ENCODE measurements at regions not wholly inside any gene's neighbourhood (a gene's known extent, or its start where the extent isn't known, plus 50 kb on each side); places are given as distances from the start of the nearest gene placed in this dataset.

GRCh38 chr15:95286352-95286880 lies 1044.1 kb upstream of the NR2F2 start:
- DNase-seq = no peak
- ATAC-seq = no peak

GRCh38 chr15:95287720-95288103 lies 1042.8 kb upstream of the NR2F2 start:
- ATAC-seq = no peak

GRCh38 chr15:95288626-95289025 lies 1041.9 kb upstream of the NR2F2 start:
- ATAC-seq (no peak), DNase-seq (no peak)

More at GRCh38 chr15:95287720-95288103, 1042.8 kb upstream of the NR2F2 start:
- no peak for DNase-seq

GRCh38 chr15:95290176-95290974 lies 1040.1 kb upstream of the NR2F2 start:
- DNase-seq = no peak
- no peak for ATAC-seq

- ATAC-seq = no peak
- DNase-seq = no peak
These were observed 1038.5 kb upstream of the NR2F2 start for GRCh38 chr15:95291898-95292472.

DNA sequence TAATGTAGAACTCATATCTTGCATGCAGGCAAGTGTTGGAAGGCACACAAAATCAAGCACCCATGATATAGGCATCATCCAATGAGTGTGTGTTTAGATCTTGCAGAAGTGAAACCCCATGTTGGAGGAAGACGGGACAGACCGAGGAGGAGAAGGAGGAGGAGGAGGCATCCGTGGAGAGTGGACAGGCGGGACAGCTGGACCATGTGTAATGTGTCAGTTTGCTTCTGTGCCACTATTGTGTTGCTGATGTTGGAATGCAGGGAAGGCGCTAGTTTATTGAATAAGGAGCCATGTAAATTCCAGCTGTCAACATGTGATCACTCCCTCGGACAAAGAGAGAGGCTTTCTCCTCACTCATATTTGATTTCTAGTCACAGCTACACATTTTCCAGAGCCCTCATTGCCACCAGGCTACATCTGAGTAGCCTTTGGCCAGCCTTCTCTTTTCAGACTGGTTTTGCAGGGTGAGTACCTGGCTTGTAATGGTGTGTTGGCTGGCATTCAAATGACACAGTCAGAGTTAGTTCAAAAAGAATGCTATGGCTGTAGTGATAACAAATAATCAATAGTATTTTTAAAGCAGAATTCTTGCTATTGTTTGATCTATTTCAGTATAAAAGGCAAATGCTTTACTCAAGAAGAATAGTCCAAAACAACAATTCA lies 1037.6 kb upstream of the NR2F2 start:
- no peak for ATAC-seq
- DNase-seq = no peak

DNA sequence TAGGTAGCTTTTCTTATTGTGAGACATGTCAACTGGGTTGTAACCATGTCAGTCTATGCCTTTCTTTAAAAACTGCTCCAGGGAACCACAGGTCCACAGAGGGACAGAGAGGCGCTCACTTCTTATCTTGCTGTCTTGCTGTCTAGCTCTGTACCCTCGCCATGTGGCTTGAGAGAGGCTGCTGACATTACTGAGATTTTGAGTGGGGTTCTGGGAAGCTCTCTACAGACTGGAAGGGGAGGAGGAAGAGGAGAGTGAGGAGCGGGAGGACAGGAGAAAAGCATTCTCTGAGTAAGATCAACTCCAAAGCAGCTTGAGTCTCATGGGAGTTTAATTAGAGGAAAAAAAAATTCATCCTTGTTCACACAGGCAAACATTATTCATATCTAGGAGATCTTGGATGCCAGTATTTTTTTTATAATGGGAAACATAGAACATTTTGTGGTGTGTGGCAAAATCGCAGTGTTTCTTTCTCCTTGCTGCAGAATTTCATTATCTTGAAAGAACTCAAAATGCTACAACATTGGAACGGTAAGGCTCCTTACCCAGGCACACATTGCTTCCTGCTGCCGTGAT lies 1037.0 kb upstream of the NR2F2 start:
- no peak for ATAC-seq
- no peak for DNase-seq

DNA sequence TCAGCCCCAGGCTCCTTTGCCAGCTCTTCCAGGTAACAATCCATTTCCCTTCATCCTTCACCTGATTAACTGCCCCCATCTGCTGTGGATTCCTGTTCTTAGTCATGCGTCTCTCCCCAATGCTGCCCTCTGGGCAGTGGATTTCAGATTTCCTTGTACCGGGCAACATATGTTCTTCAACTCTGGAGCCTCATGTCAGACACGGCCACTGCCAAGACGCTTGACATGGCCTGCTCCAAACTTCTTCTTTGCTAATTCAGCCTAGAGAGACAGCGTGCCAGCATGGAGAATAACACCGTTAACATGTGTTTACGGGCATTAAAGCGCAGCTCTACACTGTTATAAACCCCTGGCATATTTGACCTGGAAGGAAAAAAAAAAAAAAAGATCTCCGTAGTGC lies 1035.1 kb upstream of the NR2F2 start:
- DNase-seq (no peak), ATAC-seq (no peak)

DNA sequence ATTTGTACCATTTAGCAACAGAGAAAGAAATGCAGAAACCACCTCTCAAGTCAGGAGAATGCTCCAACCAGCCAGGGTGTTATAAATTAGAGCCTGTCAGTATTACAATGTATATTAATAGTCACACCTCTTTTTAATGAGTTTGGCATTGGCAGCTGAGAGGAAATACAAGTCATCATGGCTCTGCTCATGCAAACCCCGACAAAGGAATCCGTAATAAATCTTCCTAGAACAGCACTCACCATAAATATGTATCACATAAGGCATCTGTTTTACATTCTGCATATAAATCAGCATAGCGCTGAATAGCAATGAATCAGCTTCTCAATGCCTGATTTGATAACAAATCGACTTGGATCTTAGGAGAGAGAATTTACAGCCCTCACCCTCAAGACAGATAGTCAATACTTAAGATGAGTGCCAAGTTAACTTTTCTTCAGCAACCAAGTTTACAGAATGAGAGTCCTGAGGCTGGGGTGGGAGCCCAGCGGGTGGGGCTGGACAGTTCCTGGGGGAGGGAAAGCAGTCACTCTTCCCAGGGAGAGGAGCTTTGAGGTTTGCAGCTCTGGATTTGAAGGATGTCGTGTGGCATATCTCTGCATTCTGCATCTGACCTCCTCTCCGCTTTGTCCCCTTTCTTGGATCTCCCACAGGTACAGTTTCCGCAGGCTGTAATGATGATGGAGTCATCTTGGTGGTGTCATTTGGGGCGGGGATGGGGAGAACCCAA lies 1034.4 kb upstream of the NR2F2 start:
- ATAC-seq (no peak), DNase-seq (no peak)

DNA sequence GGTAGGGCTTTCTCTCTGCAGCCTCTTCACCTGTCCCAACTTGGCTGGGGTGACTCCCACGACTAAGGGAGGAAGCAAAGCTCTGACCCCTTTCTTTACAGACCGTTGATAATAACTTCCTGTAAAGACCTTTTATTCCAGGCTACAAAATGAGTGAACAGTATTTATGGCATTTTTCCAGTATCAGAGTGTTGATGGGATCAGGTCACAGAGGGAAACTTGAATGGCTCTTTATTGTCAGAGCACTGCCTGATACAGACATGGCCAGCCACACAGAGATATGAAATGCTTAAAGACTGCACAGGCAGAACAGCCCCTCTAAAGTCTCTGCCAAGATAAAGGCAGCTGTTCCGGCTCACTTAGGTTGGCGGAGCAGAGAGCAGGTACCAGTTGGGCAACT lies 1033.9 kb upstream of the NR2F2 start:
- ATAC-seq (no peak), DNase-seq (no peak)

GRCh38 chr15:95298729-95299128 lies 1031.8 kb upstream of the NR2F2 start:
- ATAC-seq (no peak), DNase-seq (no peak)

DNA sequence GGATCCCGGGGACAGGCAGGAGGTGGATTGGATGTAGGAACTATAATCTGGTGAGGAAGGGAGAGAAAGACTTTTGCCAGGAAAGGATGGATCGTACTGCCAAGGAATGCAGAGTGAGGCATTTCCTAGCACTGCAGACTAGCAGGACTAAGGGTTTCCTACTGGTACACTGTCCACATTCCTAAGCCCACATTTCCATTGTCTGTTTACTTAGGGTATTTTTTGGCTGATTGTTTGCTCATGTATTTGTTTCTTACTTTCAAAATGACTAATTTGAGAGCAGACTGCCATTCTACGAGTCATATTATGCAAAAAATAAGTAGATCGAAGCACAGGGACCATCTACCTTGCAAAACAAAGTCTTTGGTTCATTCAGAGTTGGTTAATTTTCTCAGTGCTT lies 1029.5 kb upstream of the NR2F2 start:
- DNase-seq (no peak), ATAC-seq (no peak)

- DNase-seq = no peak
- ATAC-seq = no peak
These were observed 1028.3 kb upstream of the NR2F2 start for GRCh38 chr15:95302206-95302605.

DNA sequence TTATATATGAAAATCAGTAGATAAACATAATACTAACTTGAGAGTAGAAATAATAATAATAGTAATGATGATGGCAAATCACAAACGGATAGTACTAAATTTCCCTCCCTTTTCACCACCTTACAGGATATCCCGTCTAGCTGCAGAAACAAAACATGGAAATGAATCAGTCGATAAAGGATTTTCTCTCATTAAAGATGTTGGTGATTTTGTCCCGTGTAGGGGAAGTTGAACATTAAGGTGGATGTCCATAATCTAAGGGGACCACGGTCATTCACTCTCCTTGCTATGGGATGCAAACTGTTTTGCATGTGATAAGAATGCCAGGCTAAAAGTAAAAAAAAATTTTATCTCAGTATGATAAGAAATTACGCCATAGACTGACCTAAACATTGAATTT lies 1027.7 kb upstream of the NR2F2 start:
- ATAC-seq (no peak), DNase-seq (no peak)

- no peak for ATAC-seq
- DNase-seq = no peak
These were observed 1026.8 kb upstream of the NR2F2 start for GRCh38 chr15:95303713-95304112.

DNA sequence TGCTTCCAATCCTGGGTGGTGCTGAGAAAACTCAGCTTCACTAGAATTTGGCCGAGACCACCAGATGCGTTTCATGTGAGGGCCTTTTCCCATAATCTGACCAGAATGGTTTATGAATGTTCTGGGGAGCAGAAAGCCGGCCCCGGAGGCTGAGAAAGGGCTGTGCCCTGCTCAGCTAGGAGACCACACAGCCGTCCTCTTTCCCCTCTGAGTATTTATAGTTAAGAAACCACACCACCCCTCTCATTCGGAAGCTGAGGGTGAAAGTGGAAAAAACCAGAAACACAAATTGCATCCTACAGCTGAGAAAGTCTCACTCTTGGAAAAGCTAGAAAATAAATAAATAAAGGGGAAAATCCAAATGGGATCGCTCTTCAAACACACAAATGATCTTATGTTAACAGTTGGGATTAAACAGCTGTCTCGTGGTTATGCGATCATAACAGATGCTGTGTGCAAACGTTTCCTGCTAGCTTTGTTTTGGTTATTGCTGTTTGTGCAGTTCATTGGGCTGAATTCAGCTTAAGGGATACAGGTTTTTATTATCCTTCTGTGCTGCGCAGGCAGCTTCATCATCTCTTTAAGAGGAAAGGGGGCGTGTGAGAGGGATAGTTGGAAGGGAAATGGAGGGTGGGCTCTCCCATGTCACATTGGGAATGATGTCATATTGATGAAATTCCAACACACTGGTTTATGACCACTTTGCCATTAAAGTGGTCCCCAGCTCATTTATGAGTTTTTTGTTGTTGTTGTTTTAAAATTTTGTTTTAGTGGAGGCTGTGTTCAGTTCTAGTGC lies 1026.2 kb upstream of the NR2F2 start:
- ATAC-seq (no peak), DNase-seq (no peak)

DNA sequence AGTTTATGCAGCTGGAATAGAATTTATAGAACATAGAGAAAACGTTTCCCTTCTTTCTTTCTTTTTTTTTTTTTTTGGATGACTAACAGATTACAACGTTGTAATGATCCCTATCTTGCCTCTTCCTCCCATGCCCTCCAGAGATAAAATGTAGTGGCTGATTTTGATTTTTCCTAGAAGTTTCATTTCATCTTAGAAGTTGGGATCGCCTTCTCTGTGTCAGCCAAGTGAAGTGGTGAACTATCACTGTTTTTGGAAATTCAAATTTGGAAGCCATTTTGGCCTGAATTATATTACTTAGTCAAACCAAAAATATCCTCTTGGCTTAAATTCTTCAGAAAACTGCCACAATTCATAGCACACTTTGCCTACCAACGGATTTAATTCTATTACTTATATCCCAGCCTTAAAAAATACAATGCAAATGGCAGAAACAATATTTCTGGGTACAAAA lies 1025.5 kb upstream of the NR2F2 start:
- ATAC-seq (no peak), DNase-seq (no peak)

- no peak for ATAC-seq
These were observed 1023.4 kb upstream of the NR2F2 start for GRCh38 chr15:95307115-95307514.

GRCh38 chr15:95319242-95319641 lies 1011.3 kb upstream of the NR2F2 start:
- no peak for DNase-seq
- no peak for ATAC-seq

More at GRCh38 chr15:95307115-95307514, 1023.4 kb upstream of the NR2F2 start:
- DNase-seq = no peak

GRCh38 chr15:95323796-95324195 lies 1006.7 kb upstream of the NR2F2 start:
- ATAC-seq = no peak
- DNase-seq = no peak

GRCh38 chr15:95324656-95325055 lies 1005.8 kb upstream of the NR2F2 start:
- ATAC-seq = no peak

More at GRCh38 chr15:95324656-95325055, 1005.8 kb upstream of the NR2F2 start:
- DNase-seq = no peak
